H9 (cell line): ENCODE measurements at regions not wholly inside any gene's neighbourhood (a gene's known extent, or its start where the extent isn't known, plus 50 kb on each side); places are given as distances from the start of the nearest gene placed in this dataset.
"Not testable (repeated sequence)": the region's sequence is repeated elsewhere in the genome, so short reads cannot be mapped to it uniquely, and the experiment has no call there.

Experiments
- DNase-seq: peaks from one replicate; pipeline ENCODE4 v3.0.0-alpha.2; 2017
- H2AFZ ChIP-seq: one replicate; pipeline ENCODE4 v1.6.1; 2013; ENCODE audit warnings: mild to moderate bottlenecking, low read length, control low read depth, moderate library complexity
- H2AK5ac ChIP-seq: 2 replicates; pipeline ENCODE4 v1.6.1; 2013; ENCODE audit warnings: low read length, control low read depth, mixed read lengths; ENCODE audit not compliant: insufficient read length
- H2BK120ac ChIP-seq: one replicate; pipeline ENCODE4 v1.6.1; 2013; ENCODE audit warnings: low read depth, mild to moderate bottlenecking, low read length, control low read depth, inconsistent platforms; ENCODE audit not compliant: poor library complexity, severe bottlenecking
- H2BK12ac ChIP-seq: 2 replicates; pipeline ENCODE4 v1.6.1; 2013; ENCODE audit warnings: low read length, control low read depth, mixed read lengths, low read depth; ENCODE audit not compliant: insufficient read length
- H2BK15ac ChIP-seq: 2 replicates; pipeline ENCODE4 v1.6.1; 2013; ENCODE audit warnings: low read depth, low read length, control low read depth
- H2BK20ac ChIP-seq: one replicate; pipeline ENCODE4 v1.6.1; 2013; ENCODE audit warnings: low read depth, mild to moderate bottlenecking, low read length, control low read depth, inconsistent platforms; ENCODE audit not compliant: poor library complexity, severe bottlenecking
- H2BK5ac ChIP-seq: 2 replicates; pipeline ENCODE4 v1.6.1; 2013; ENCODE audit warnings: low read length, control low read depth, mixed read lengths; ENCODE audit not compliant: insufficient read length
- H3K14ac ChIP-seq: 2 replicates; pipeline ENCODE4 v1.6.1; 2013; ENCODE audit warnings: low read length, control low read depth; ENCODE audit not compliant: insufficient read depth
- H3K18ac ChIP-seq: 2 replicates; pipeline ENCODE4 v1.6.1; 2013; ENCODE audit warnings: low read depth, mild to moderate bottlenecking, mixed read lengths, low read length, control low read depth; ENCODE audit not compliant: insufficient read length
- H3K23ac ChIP-seq: 2 replicates; pipeline ENCODE4 v1.6.1; 2013; ENCODE audit warnings: low read length, control low read depth, mixed read lengths, low read depth; ENCODE audit not compliant: insufficient read length
- H3K23me2 ChIP-seq: 2 replicates; pipeline ENCODE4 v1.6.1; 2013; ENCODE audit warnings: low read depth, mild to moderate bottlenecking, mixed read lengths, low read length, control low read depth; ENCODE audit not compliant: insufficient read length, poor library complexity, severe bottlenecking
- H3K27ac ChIP-seq: 2 replicates; pipeline ENCODE4 v1.5.1; 2013; ENCODE audit warnings: low read length, control low read depth, mixed read lengths, low read depth; ENCODE audit not compliant: insufficient read length
- H3K27me3 ChIP-seq: 2 replicates; pipeline ENCODE4 v1.6.1; 2013; ENCODE audit warnings: low read length, control low read depth, inconsistent platforms; ENCODE audit not compliant: insufficient read depth
- H3K4ac ChIP-seq: 2 replicates; pipeline ENCODE4 v1.6.1; 2013; ENCODE audit warnings: low read depth, mild to moderate bottlenecking, control low read depth, inconsistent platforms, low read length, moderate library complexity
- H3K4me1 ChIP-seq: 2 replicates; pipeline ENCODE4 v1.6.1; 2013; ENCODE audit warnings: low read length, control low read depth, inconsistent platforms; ENCODE audit not compliant: insufficient read depth
- H3K4me2 ChIP-seq: 2 replicates; pipeline ENCODE4 v1.6.1; 2013; ENCODE audit warnings: low read length, control low read depth, mixed read lengths; ENCODE audit not compliant: insufficient read length, insufficient read depth
- H3K56ac ChIP-seq: 2 replicates; pipeline ENCODE4 v1.6.1; 2013; ENCODE audit warnings: low read depth, mild to moderate bottlenecking, mixed read lengths, low read length, control low read depth; ENCODE audit not compliant: insufficient read length
- H3K79me1 ChIP-seq: 2 replicates; pipeline ENCODE4 v1.6.1; 2013; ENCODE audit warnings: low read depth, mild to moderate bottlenecking, moderate library complexity, low read length, control low read depth, inconsistent platforms; ENCODE audit not compliant: insufficient read depth, poor library complexity, severe bottlenecking
- H3K79me2 ChIP-seq: 2 replicates; pipeline ENCODE4 v1.6.1; 2013; ENCODE audit warnings: low read length, control low read depth, inconsistent platforms; ENCODE audit not compliant: insufficient read depth
- H3K9ac ChIP-seq: 2 replicates; pipeline ENCODE4 v1.6.1; 2013; ENCODE audit warnings: low read length, control low read depth, mixed read lengths; ENCODE audit not compliant: insufficient read length; ENCODE audit errors: extremely low read depth
- H3K9me3 ChIP-seq: one replicate; pipeline ENCODE4 v1.6.1; 2013; ENCODE audit warnings: low read depth, low read length, inconsistent platforms; ENCODE audit not compliant: control insufficient read depth
- H3T11ph ChIP-seq: one replicate; pipeline ENCODE4 v1.6.1; 2013; ENCODE audit warnings: mild to moderate bottlenecking, low read length, control low read depth, inconsistent platforms
- H4K20me1 ChIP-seq: one replicate; pipeline ENCODE4 v1.6.1; 2013; ENCODE audit not compliant: control insufficient read depth, insufficient read length, insufficient read depth
- H4K5ac ChIP-seq: 2 replicates; pipeline ENCODE4 v1.6.1; 2013; ENCODE audit warnings: low read depth, mild to moderate bottlenecking, mixed read lengths, low read length, control low read depth; ENCODE audit not compliant: insufficient read length
- H4K8ac ChIP-seq: replicated peaks from 2 replicates; pipeline ENCODE4 v1.6.1; 2013; ENCODE audit warnings: low read length, control low read depth, mixed read lengths, low read depth; ENCODE audit not compliant: insufficient read length
- H4K91ac ChIP-seq: 2 replicates; pipeline ENCODE4 v1.6.1; 2013; ENCODE audit warnings: low read depth, mild to moderate bottlenecking, moderate library complexity, mixed read lengths, low read length, control low read depth; ENCODE audit not compliant: insufficient read length
- H3K27ac Mint-ChIP-seq, 3 experiments: 2 replicates in 2 of 3; 3 replicates in 1 of 3; pipeline ENCODE4 v1.8.0; 2020 to 2021; ENCODE audit warnings: mixed read lengths in 3 of 3, mild to moderate bottlenecking in 1 of 3, moderate library complexity in 1 of 3
- H3K27me3 Mint-ChIP-seq: 2 replicates; pipeline ENCODE4 v1.8.0; 2021; ENCODE audit warnings: low read depth, mild to moderate bottlenecking, moderate library complexity, mixed read lengths
- H3K36me3 Mint-ChIP-seq, 3 experiments: 2 replicates in 2 of 3; 3 replicates in 1 of 3; pipeline ENCODE4 v1.8.0; 2020 to 2021; ENCODE audit warnings: low read depth in 3 of 3, mixed read lengths in 3 of 3; ENCODE audit not compliant: insufficient read depth in 1 of 3
- H3K4me1 Mint-ChIP-seq, 2 experiments: 2 replicates each; pipeline ENCODE4 v1.8.0; 2020; ENCODE audit warnings: mixed read lengths in 2 of 2
- H3K4me3 Mint-ChIP-seq, 2 experiments: 2 replicates in 1 of 2; 3 replicates in 1 of 2; pipeline ENCODE4 v1.8.0; 2020 to 2021; ENCODE audit warnings: mild to moderate bottlenecking in 2 of 2, mixed read lengths in 2 of 2, moderate library complexity in 1 of 2
- H3K9me3 Mint-ChIP-seq, 2 experiments: 2 replicates in 1 of 2; 3 replicates in 1 of 2; pipeline ENCODE4 v1.8.0; 2020; ENCODE audit warnings: mild to moderate bottlenecking in 2 of 2, mixed read lengths in 2 of 2, moderate library complexity in 1 of 2
- WGBS: extraction: QIAGEN DNeasy Blood & Tissue Kit; methylation state at CpG from one replicate; pipeline ENCODE4 v1.1.7; 2013; ENCODE audit warnings: missing lambda C conversion rate, low lambda C conversion rate, mixed read lengths; ENCODE audit not compliant: insufficient read length; ENCODE audit errors: extremely low coverage; 5-methylcytosine and 5-hydroxymethylcytosine counted together
- TF ChIP-seq, protein P1 (sequence below): fragments of 200-600 bp; sonication (generic); conservative IDR thresholded peaks from 3 replicates; pipeline ENCODE4 v1.8.0; 2021; ENCODE audit warnings: antibody characterized with exemption, mild to moderate bottlenecking

GRCh38 chr9:94464790-94465189 is 90.1 kb upstream of the PCAT7 start:
- H2BK12ac ChIP-seq: no peak overlapping the region
- H2BK5ac ChIP-seq: no peak overlapping the region
- H2BK15ac ChIP-seq: no peak overlapping the region
- H4K5ac ChIP-seq: no peak overlapping the region
- H3K9me3 Mint-ChIP-seq: peaks cover 38 to 42% of the 10 kb centered on the region in 2 experiments
- H3K4me2 ChIP-seq: no peak overlapping the region
- H3K27ac ChIP-seq: no peak overlapping the region
- H3K27ac Mint-ChIP-seq: no peak overlapping the region
- no peak overlapping the region for H3T11ph ChIP-seq
- peaks cover 34 to 51% (median 41%) of the 10 kb centered on the region in 3 experiments for H3K36me3 Mint-ChIP-seq
- no peak overlapping the region for H3K23ac ChIP-seq
- H3K4me1 ChIP-seq: no peaks in the 10 kb centered on the region
- H3K9ac ChIP-seq: no peak overlapping the region
- TF ChIP-seq, protein P1, sequence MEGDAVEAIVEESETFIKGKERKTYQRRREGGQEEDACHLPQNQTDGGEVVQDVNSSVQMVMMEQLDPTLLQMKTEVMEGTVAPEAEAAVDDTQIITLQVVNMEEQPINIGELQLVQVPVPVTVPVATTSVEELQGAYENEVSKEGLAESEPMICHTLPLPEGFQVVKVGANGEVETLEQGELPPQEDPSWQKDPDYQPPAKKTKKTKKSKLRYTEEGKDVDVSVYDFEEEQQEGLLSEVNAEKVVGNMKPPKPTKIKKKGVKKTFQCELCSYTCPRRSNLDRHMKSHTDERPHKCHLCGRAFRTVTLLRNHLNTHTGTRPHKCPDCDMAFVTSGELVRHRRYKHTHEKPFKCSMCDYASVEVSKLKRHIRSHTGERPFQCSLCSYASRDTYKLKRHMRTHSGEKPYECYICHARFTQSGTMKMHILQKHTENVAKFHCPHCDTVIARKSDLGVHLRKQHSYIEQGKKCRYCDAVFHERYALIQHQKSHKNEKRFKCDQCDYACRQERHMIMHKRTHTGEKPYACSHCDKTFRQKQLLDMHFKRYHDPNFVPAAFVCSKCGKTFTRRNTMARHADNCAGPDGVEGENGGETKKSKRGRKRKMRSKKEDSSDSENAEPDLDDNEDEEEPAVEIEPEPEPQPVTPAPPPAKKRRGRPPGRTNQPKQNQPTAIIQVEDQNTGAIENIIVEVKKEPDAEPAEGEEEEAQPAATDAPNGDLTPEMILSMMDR: no peak
- no peak overlapping the region for H2BK120ac ChIP-seq
- peaks cover 2% of the 10 kb centered on the region; the same call in 1 of the 2 replicates for H3K27me3 Mint-ChIP-seq
- H2AK5ac ChIP-seq: no peak overlapping the region
- H2BK20ac ChIP-seq: no peak overlapping the region
- WGBS: no CpG with 5 or more reads among the region's 2 CpGs
- H3K4me1 Mint-ChIP-seq: no peaks in the 10 kb centered on the region
- no peaks in the 10 kb centered on the region for H3K79me1 ChIP-seq
- H3K9me3 ChIP-seq: no peaks in the 10 kb centered on the region
- no peaks in the 10 kb centered on the region for H3K27me3 ChIP-seq
- H3K79me2 ChIP-seq: no peaks in the 10 kb centered on the region
- H4K91ac ChIP-seq: no peak overlapping the region
- no peaks in the 10 kb centered on the region for H3K23me2 ChIP-seq
- H3K14ac ChIP-seq: no peak overlapping the region
- no peaks in the 10 kb centered on the region for H4K20me1 ChIP-seq
- no peak for DNase-seq
- no peak overlapping the region for H3K56ac ChIP-seq
- H3K4me3 Mint-ChIP-seq: no peak overlapping the region
- no peak overlapping the region for H3K4ac ChIP-seq
- H2AFZ ChIP-seq: no peak overlapping the region
- H4K8ac ChIP-seq: no peak overlapping the region
- no peak overlapping the region for H3K18ac ChIP-seq

- H3K4me1 ChIP-seq, H4K91ac ChIP-seq, H4K8ac ChIP-seq, H3K9ac ChIP-seq, H3K27ac Mint-ChIP-seq, H2AK5ac ChIP-seq, H2BK15ac ChIP-seq, H3K18ac ChIP-seq, H4K20me1 ChIP-seq, H4K5ac ChIP-seq, H3K4me1 Mint-ChIP-seq, H3K23me2 ChIP-seq, H3K4me2 ChIP-seq, H3K56ac ChIP-seq, H3K23ac ChIP-seq, H3K79me1 ChIP-seq, H3K4ac ChIP-seq, H3K14ac ChIP-seq, H3K79me2 ChIP-seq, H3K4me3 Mint-ChIP-seq, H3K27me3 Mint-ChIP-seq, H2BK12ac ChIP-seq, H2AFZ ChIP-seq, H2BK20ac ChIP-seq, H2BK120ac ChIP-seq, H2BK5ac ChIP-seq, DNase-seq, H3K27me3 ChIP-seq, H3K27ac ChIP-seq, H3T11ph ChIP-seq: not testable (repeated sequence)
- Mint-ChIP-seq H3K9me3 (peaks cover 49 to 52% of the 10 kb centered on the region in 2 experiments), H3K36me3 (peaks cover 24 to 32% (median 25%) of the 10 kb centered on the region in 3 experiments)
- H3K9me3 ChIP-seq: peaks cover 18% of the 10 kb centered on the region
- WGBS: no CpG with 5 or more reads among the region's 4 CpGs
Measured at GRCh38 chr9:94472063-94472462, 82.8 kb upstream of the PCAT7 start.
